SK-N-SH (cell line): ENCODE measurements at regions not wholly inside any gene's neighbourhood (a gene's known extent, or its start where the extent isn't known, plus 50 kb on each side); places are given as distances from the start of the nearest gene placed in this dataset.

Source experiments
- CTCF ChIA-PET: fragments of 300-600, 350-600 bp; formaldehyde crosslinking; extraction: SDS; loops from one replicate; lab custom pipeline; 2021; lab: Yijun Ruan, JAX
- POLR2A ChIA-PET: fragments of 350-600 bp; sonication (Branson Sonifier 250); formaldehyde crosslinking; extraction: SDS; loops from one replicate; lab custom pipeline; 2020; ENCODE audit warnings: antibody characterized with exemption, inconsistent platforms; lab: Yijun Ruan, JAX
- DNase-seq: peaks from one replicate; pipeline ENCODE4 v3.0.0; 2012
- H2AFZ ChIP-seq: fragments of 200-600 bp; sonication (generic); 2 replicates; pipeline ENCODE4 v1.8.1; 2016; ENCODE audit warnings: antibody characterized with exemption, mild to moderate bottlenecking, low read depth
- H3F3A ChIP-seq: fragments of 200-600 bp; sonication (generic); replicated peaks from 2 replicates; pipeline ENCODE3; 2016; ENCODE audit warnings: antibody characterized with exemption, mild to moderate bottlenecking; ENCODE audit not compliant: insufficient read depth
- H3K27ac ChIP-seq, 2 experiments: fragments of 200-500 bp in 1 of 2; fragments of 200-600 bp in 1 of 2; sonication (Bioruptor generic) in 1 of 2; sonication (generic), shearing (Covaris generic) in 1 of 2; 2 replicates each; pipeline versions ENCODE4 v1.5.1 to v1.6.1; 2014 to 2016; ENCODE audit warnings: low read depth in 2 of 2, inconsistent platforms in 1 of 2, low read length in 1 of 2, mild to moderate bottlenecking in 1 of 2, mixed read lengths in 1 of 2
- H3K27me3 ChIP-seq: fragments of 200-600 bp; sonication (generic), shearing (Covaris generic); 2 replicates; pipeline ENCODE4 v1.6.1; 2016; ENCODE audit warnings: mixed run types; ENCODE audit not compliant: insufficient read depth
- H3K36me3 ChIP-seq, 2 experiments: fragments of 200-500 bp in 1 of 2; fragments of 200-600 bp in 1 of 2; sonication (Bioruptor generic) in 1 of 2; sonication (generic) in 1 of 2; replicated peaks in 1 of 2; 2 replicates each; pipeline versions ENCODE3 to v1.5.1; 2014 to 2016; ENCODE audit warnings: low read length in 1 of 2, mild to moderate bottlenecking in 1 of 2; ENCODE audit not compliant: insufficient read depth in 2 of 2, control insufficient read depth in 1 of 2
- H3K4me1 ChIP-seq, 2 experiments: fragments of 200-500 bp in 1 of 2; fragments of 200-600 bp in 1 of 2; sonication (Bioruptor generic) in 1 of 2; sonication (generic), shearing (Covaris generic) in 1 of 2; 2 replicates each; pipeline versions ENCODE4 v1.5.1 to v1.6.1; 2014 to 2016; ENCODE audit warnings: low read depth in 1 of 2, low read length in 1 of 2, mixed run types in 1 of 2; ENCODE audit not compliant: insufficient read depth in 2 of 2, control insufficient read depth in 1 of 2
- H3K4me2 ChIP-seq: fragments of 200-600 bp; sonication (generic), shearing (Covaris generic); 2 replicates; pipeline ENCODE4 v1.6.1; 2017; ENCODE audit warnings: mixed run types
- H3K4me3 ChIP-seq, 2 experiments: fragments of 200-500 bp in 1 of 2; fragments of 200-600 bp in 1 of 2; sonication (Bioruptor generic) in 1 of 2; sonication (generic), shearing (Covaris generic) in 1 of 2; 2 replicates each; pipeline versions ENCODE4 v1.5.1 to v1.8.1; 2014 to 2016; ENCODE audit warnings: low read depth in 2 of 2, inconsistent platforms in 1 of 2, low read length in 1 of 2, mild to moderate bottlenecking in 1 of 2, mixed read lengths in 1 of 2, moderate library complexity in 1 of 2
- H3K79me2 ChIP-seq: fragments of 200-600 bp; sonication (generic); 2 replicates; pipeline ENCODE4 v1.8.1; 2017; ENCODE audit warnings: mild to moderate bottlenecking; ENCODE audit not compliant: insufficient read depth
- H3K9ac ChIP-seq: fragments of 200-600 bp; sonication (generic); 2 replicates; pipeline ENCODE4 v1.6.1; 2017; ENCODE audit warnings: mixed run types
- H3K9me2 ChIP-seq: fragments of 200-600 bp; sonication (generic); 2 replicates; pipeline ENCODE4 v1.6.1; 2017; ENCODE audit warnings: mixed run types
- H3K9me3 ChIP-seq: fragments of 200-600 bp; sonication (generic); 2 replicates; pipeline ENCODE4 v1.6.1; 2017; ENCODE audit warnings: mixed run types, mild to moderate bottlenecking, moderate library complexity
- H4K20me1 ChIP-seq: fragments of 200-600 bp; sonication (generic); 2 replicates; pipeline ENCODE4 v1.6.1; 2017; ENCODE audit warnings: mild to moderate bottlenecking, mixed run types; ENCODE audit not compliant: insufficient read depth
- EZH2phosphoT487 ChIP-seq: fragments of 200-600 bp; sonication (generic); IDR thresholded peaks from 2 replicates; pipeline ENCODE4 v1.6.1; 2017; ENCODE audit warnings: low read depth, mixed run types, mild to moderate bottlenecking, antibody characterized with exemption, moderate library complexity, borderline replicate concordance
- FOSL2 ChIP-seq: IDR thresholded peaks from 2 replicates; pipeline ENCODE4 v1.4.0; 2012; ENCODE audit warnings: low read depth, mild to moderate bottlenecking, moderate library complexity, borderline replicate concordance
- GATA2 ChIP-seq: sonication (generic); formaldehyde crosslinking; IDR thresholded peaks from 2 replicates; pipeline ENCODE4 v1.5.0; 2020; ENCODE audit warnings: mild to moderate bottlenecking, missing genetic modification reagents
- JUND ChIP-seq: IDR thresholded peaks from 2 replicates; pipeline ENCODE4 v1.4.0; 2012
- MEF2A ChIP-seq: IDR thresholded peaks from 2 replicates; pipeline ENCODE4 v1.4.0; 2012; ENCODE audit warnings: low read depth, borderline replicate concordance
- MXI1 ChIP-seq: IDR thresholded peaks from 2 replicates; pipeline ENCODE4 v1.6.1; 2012; ENCODE audit warnings: mild to moderate bottlenecking, low read depth, low read length, improper control_type of control experiment
- NFIC ChIP-seq: IDR thresholded peaks from 2 replicates; pipeline ENCODE4 v1.4.0; 2012; ENCODE audit warnings: borderline replicate concordance
- POLR2AphosphoS5 ChIP-seq: IDR thresholded peaks from 2 replicates; pipeline ENCODE4 v1.6.1; 2012; ENCODE audit warnings: low read depth, low read length
- RAD21 ChIP-seq: IDR thresholded peaks from 2 replicates; pipeline ENCODE4 v1.6.1; 2012; ENCODE audit warnings: mild to moderate bottlenecking, low read length
- RCOR1 ChIP-seq: fragments of 150-350 bp; IDR thresholded peaks from 2 replicates; pipeline ENCODE4 v1.6.1; 2017; ENCODE audit warnings: antibody characterized with exemption, low read length
- RXRA ChIP-seq: IDR thresholded peaks from 2 replicates; pipeline ENCODE4 v1.4.0; 2012; ENCODE audit warnings: low read depth, mild to moderate bottlenecking, borderline replicate concordance
- SMC3 ChIP-seq: IDR thresholded peaks from 2 replicates; pipeline ENCODE4 v1.6.1; 2012; ENCODE audit warnings: low read depth, low read length, improper control_type of control experiment
- TAF1 ChIP-seq: IDR thresholded peaks from 2 replicates; pipeline ENCODE4 v1.6.1; 2012; ENCODE audit warnings: low read depth, mild to moderate bottlenecking, low read length, moderate library complexity, borderline replicate concordance
- YY1 ChIP-seq: IDR thresholded peaks from 2 replicates; pipeline ENCODE4 v1.4.0; 2012; ENCODE audit warnings: low read depth, mild to moderate bottlenecking
- WGBS: methylation state at CpG from one replicate; pipeline ENCODE4 v1.1.6; 2017; ENCODE audit warnings: low lambda C conversion rate; 5-methylcytosine and 5-hydroxymethylcytosine counted together
- TF ChIP-seq, protein P1 (sequence below): IDR thresholded peaks from 2 replicates; pipeline ENCODE4; 2012

DNA sequence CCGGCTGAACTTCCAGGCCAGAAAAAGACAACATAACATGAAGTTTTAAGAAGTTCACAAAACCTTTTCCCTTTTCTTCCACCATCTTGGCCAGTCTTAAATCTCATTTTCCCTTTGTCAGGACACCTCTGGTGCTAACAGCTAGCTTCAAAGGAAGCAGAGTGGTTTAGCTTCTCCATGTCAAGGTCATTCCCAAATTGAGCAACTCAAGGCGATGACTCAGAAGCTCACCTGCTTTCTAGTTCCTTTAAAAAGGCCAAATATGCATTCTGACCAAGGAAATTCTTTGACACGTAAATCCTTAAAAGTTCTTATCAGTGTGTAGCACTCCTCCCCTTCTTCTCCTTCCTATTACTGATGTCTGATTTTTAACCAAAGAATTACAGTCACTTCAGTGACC is 69.6 kb upstream of the VGLL2 start:
- TF ChIP-seq SMC3 (no peak), POLR2AphosphoS5 (no peak)
- H3K4me1 ChIP-seq = no peaks in the 10 kb centered on the region
- CTCF ChIA-PET = no interaction called here

DNA sequence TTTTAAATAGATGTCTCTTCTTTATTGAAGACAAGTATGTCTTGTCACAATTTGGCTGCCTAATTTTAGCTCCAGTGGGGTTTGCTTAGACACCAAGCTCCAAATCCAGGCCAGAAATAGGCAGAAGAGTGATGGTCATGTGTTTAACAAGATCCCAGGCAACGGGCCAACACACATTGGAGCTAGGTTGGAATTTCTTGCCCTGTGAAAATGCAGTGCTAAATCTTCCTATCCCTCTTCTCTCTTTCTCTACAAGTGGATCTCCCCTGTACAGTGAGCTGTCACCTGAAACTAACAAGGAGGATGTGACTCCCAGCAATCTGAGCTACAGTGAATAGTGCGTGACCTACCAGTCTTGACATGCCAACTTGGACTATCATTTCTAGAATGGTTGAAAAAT is 65.3 kb upstream of the VGLL2 start:
- no peak overlapping the region for H3K4me2 ChIP-seq
- no peaks in the 10 kb centered on the region for H3K9me2 ChIP-seq
- H3F3A ChIP-seq = no peaks in the 10 kb centered on the region
- DNase-seq = no peak
- H3K27me3 ChIP-seq = no peaks in the 10 kb centered on the region
- TF ChIP-seq POLR2AphosphoS5 = no peak
- TF ChIP-seq TAF1 = no peak
- TF ChIP-seq MXI1 = no peak
- TF ChIP-seq YY1 = no peak
- TF ChIP-seq RXRA = no peak
- no peak for TF ChIP-seq RCOR1
- TF ChIP-seq RAD21 = no peak
- TF ChIP-seq, protein P1, sequence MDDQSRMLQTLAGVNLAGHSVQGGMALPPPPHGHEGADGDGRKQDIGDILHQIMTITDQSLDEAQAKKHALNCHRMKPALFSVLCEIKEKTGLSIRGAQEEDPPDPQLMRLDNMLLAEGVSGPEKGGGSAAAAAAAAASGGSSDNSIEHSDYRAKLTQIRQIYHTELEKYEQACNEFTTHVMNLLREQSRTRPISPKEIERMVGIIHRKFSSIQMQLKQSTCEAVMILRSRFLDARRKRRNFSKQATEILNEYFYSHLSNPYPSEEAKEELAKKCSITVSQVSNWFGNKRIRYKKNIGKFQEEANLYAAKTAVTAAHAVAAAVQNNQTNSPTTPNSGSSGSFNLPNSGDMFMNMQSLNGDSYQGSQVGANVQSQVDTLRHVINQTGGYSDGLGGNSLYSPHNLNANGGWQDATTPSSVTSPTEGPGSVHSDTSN = no peak
- no peak for TF ChIP-seq JUND
- TF ChIP-seq MEF2A = no peak
- no peak for TF ChIP-seq GATA2 (CRISPR knock-in tag)
- TF ChIP-seq NFIC = no peak
- TF ChIP-seq EZH2phosphoT487 = no peak
- TF ChIP-seq FOSL2 = no peak
- TF ChIP-seq SMC3 = no peak
- no peaks in the 10 kb centered on the region for H3K36me3 ChIP-seq
- no peaks in the 10 kb centered on the region for H3K9me3 ChIP-seq
- no peaks in the 10 kb centered on the region for H3K79me2 ChIP-seq
- no peak overlapping the region for H3K9ac ChIP-seq
- CTCF ChIA-PET = no interaction called here
- no peak overlapping the region for H3K27ac ChIP-seq
- no peak overlapping the region for H3K4me3 ChIP-seq
- H4K20me1 ChIP-seq = no peaks in the 10 kb centered on the region
- 7% methylated on average over 2 of the region's 2 CpGs for WGBS
- POLR2A ChIA-PET = no interaction called here
- H2AFZ ChIP-seq = no peak overlapping the region
- no peaks in the 10 kb centered on the region for H3K4me1 ChIP-seq

More for the DNA sequence above, 69.6 kb upstream of the VGLL2 start:
- POLR2A ChIA-PET = no interaction called here
- no peak overlapping the region for H3K9ac ChIP-seq
- no peak overlapping the region for H3K4me3 ChIP-seq
- no peak overlapping the region for H3K4me2 ChIP-seq
- H3K9me3 ChIP-seq = no peaks in the 10 kb centered on the region
- DNase-seq = no peak
- no peaks in the 10 kb centered on the region for H3F3A ChIP-seq
- H2AFZ ChIP-seq = no peak overlapping the region
- WGBS = 4% methylated on average over 3 of the region's 3 CpGs
- H3K79me2 ChIP-seq = no peaks in the 10 kb centered on the region
- H3K27me3 ChIP-seq = no peaks in the 10 kb centered on the region
- H4K20me1 ChIP-seq = no peaks in the 10 kb centered on the region
- no peaks in the 10 kb centered on the region for H3K36me3 ChIP-seq
- H3K9me2 ChIP-seq = no peaks in the 10 kb centered on the region; the same call in 1 of the 2 replicates
- H3K27ac ChIP-seq = no peak overlapping the region
